Stomach (tissue), 8 donors: ENCODE measurements at regions not wholly inside any gene's neighbourhood (a gene's known extent, or its start where the extent isn't known, plus 50 kb on each side); places are given as distances from the start of the nearest gene placed in this dataset.

ENCODE experiments used
- DNase-seq, 2 donors: peaks; one replicate each; pipeline versions ENCODE4 v3.0.0 to v3.0.0-alpha.2; 2013 to 2019
- H3K27ac ChIP-seq, 5 donors: fragments of 200-600 bp in 4 of 5; sonication (generic) in 4 of 5; one replicate each; pipeline ENCODE4 v1.5.1; 2013 to 2019; ENCODE audit warnings: mild to moderate bottlenecking in 1 of 5, moderate library complexity in 1 of 5
- H3K27me3 ChIP-seq, 3 donors: fragments of 200-600 bp; sonication (generic); one replicate each; pipeline ENCODE4 v1.5.1; 2017 to 2019; ENCODE audit warnings: mixed run types in 1 of 3
- H3K36me3 ChIP-seq, 4 donors: fragments of 200-600 bp; sonication (generic); 1 replicate in 3 of 4; 2 replicates in 1 of 4; pipeline ENCODE4 v1.5.1; 2016 to 2019
- H3K4me1 ChIP-seq, 4 donors: fragments of 200-600 bp; sonication (generic); one replicate each; pipeline ENCODE4 v1.5.1; 2016 to 2019
- H3K4me3 ChIP-seq, 4 donors: fragments of 200-600 bp; sonication (generic) in 3 of 4; one replicate each; pipeline ENCODE4 v1.5.1; 2016 to 2019; ENCODE audit warnings: mild to moderate bottlenecking in 1 of 4
- H3K9me3 ChIP-seq, 4 donors: fragments of 200-600 bp; sonication (generic); one replicate each; pipeline ENCODE4 v1.5.1; 2016 to 2019
- CTCF ChIP-seq, 7 experiments: fragments of 450-650 bp in 4 of 7; fragments of 200-600 bp in 3 of 7; sonication (generic) in 3 of 7; IDR thresholded peaks; one replicate each; pipeline ENCODE4 v1.5.1; 2016 to 2019; ENCODE audit warnings: antibody characterized with exemption in 7 of 7, control low read depth in 2 of 7, mild to moderate bottlenecking in 1 of 7
- EP300 ChIP-seq: sonication (generic); formaldehyde crosslinking; IDR thresholded peaks from one replicate; pipeline ENCODE4 v1.6.1; 2017; ENCODE audit warnings: antibody characterized with exemption
- POLR2A ChIP-seq, 4 donors: fragments of 450-650 bp; IDR thresholded peaks; one replicate each; pipeline ENCODE4 v1.6.1; 2016; ENCODE audit warnings: antibody characterized with exemption in 4 of 4, control low read depth in 2 of 4, mild to moderate bottlenecking in 1 of 4, moderate library complexity in 1 of 4
- POLR2AphosphoS5 ChIP-seq, 3 donors: sonication (generic); formaldehyde crosslinking; IDR thresholded peaks; one replicate each; pipeline ENCODE4 v1.6.1; 2016; ENCODE audit warnings: antibody characterized with exemption in 3 of 3
- WGBS, 5 donors: extraction: QIAGEN DNeasy Blood & Tissue Kit in 3 of 5; methylation state at CpG; one replicate each; pipeline versions ENCODE4 v1.1.5 to v1.1.7; 2013 to 2018; 5-methylcytosine and 5-hydroxymethylcytosine counted together
- intact Hi-C: fragments of 100-400 bp; cut with DNase I; formaldehyde crosslinking; loops from one replicate; pipeline ENCODE4 v1.15.1; 2023; ENCODE audit warnings: low total_unique reads
- donor health status: healthy with polysubstance abuse.
- donor health status: Bipolar disorder and iron deficiency.
- donor health status: healthy.

- intact Hi-C loops = no loop called here
- Histone ChIP-seq H3K27me3 (no peaks in the 10 kb centered on the region), H3K27ac (no peak overlapping the region), H3K4me3 (no peak overlapping the region), H3K9me3 (peaks cover 0 to 3% (median 1%) of the 10 kb centered on the region in 4 donors), H3K4me1 (no peaks in the 10 kb centered on the region), H3K36me3 (no peaks in the 10 kb centered on the region)
- WGBS, 5 donors = 78 to 89% (median 87%) methylated on average over 3 of the region's 3 CpGs
- TF ChIP-seq POLR2A (IDR thresholded peaks at IDR 0.05) (no peak), EP300 (no peak), POLR2AphosphoS5 (IDR thresholded peaks at IDR 0.05) (no peak), CTCF (IDR thresholded peaks at IDR 0.05) (no peak)
- DNase-seq = no peak
Measured at GRCh38 chr10:117817116-117817515, 229.6 kb downstream of the RAB11FIP2 start.

GRCh38 chr10:117818721-117819120 lies 228.0 kb downstream of the RAB11FIP2 start:
- 50 to 91% (median 80%) methylated on average over 1 of the region's 1 CpG for WGBS, 5 donors

GRCh38 chr10:117819304-117819703 lies 227.4 kb downstream of the RAB11FIP2 start:
- Histone ChIP-seq H3K4me3 (no peak overlapping the region), H3K4me1 (no peaks in the 10 kb centered on the region), H3K27ac (no peak overlapping the region), H3K36me3 (no peaks in the 10 kb centered on the region), H3K27me3 (no peaks in the 10 kb centered on the region), H3K9me3 (no peaks in the 10 kb centered on the region)
- no peak for TF ChIP-seq EP300
- no peak for TF ChIP-seq POLR2A (IDR thresholded peaks at IDR 0.05)
- no peak for TF ChIP-seq POLR2AphosphoS5 (IDR thresholded peaks at IDR 0.05)
- no peak for TF ChIP-seq CTCF (IDR thresholded peaks at IDR 0.05)
- intact Hi-C loops = no loop called here
- DNase-seq = no peak
- 46 to 66% (median 60%) methylated on average over 4 of the region's 4 CpGs for WGBS, 5 donors

More at GRCh38 chr10:117818721-117819120, 228.0 kb downstream of the RAB11FIP2 start:
- DNase-seq = no peak
- Histone ChIP-seq H3K27me3 (no peaks in the 10 kb centered on the region), H3K9me3 (no peaks in the 10 kb centered on the region), H3K4me1 (no peaks in the 10 kb centered on the region), H3K4me3 (no peak overlapping the region), H3K36me3 (no peaks in the 10 kb centered on the region), H3K27ac (no peak overlapping the region)
- TF ChIP-seq POLR2A (IDR thresholded peaks at IDR 0.05) (no peak), POLR2AphosphoS5 (IDR thresholded peaks at IDR 0.05) (no peak), EP300 (no peak), CTCF (IDR thresholded peaks at IDR 0.05) (no peak)
- intact Hi-C loops = no loop called here

- no peak overlapping the region for H3K27ac ChIP-seq
- H3K9me3 ChIP-seq = no peaks in the 10 kb centered on the region
- H3K4me3 ChIP-seq = no peak overlapping the region
- 72 to 93% (median 73%) methylated on average over 5 of the region's 5 CpGs for WGBS, 5 donors
- H3K4me1 ChIP-seq = no peaks in the 10 kb centered on the region
- TF ChIP-seq POLR2AphosphoS5 (IDR thresholded peaks at IDR 0.05) (no peak), POLR2A (IDR thresholded peaks at IDR 0.05) (no peak), CTCF (IDR thresholded peaks at IDR 0.05) (no peak), EP300 (no peak)
- no peak for DNase-seq
- no peaks in the 10 kb centered on the region for H3K36me3 ChIP-seq
- no peaks in the 10 kb centered on the region for H3K27me3 ChIP-seq
- intact Hi-C loops = no loop called here
Measured at GRCh38 chr10:117823980-117824379, 222.8 kb downstream of the RAB11FIP2 start.
